GM08714 (cell line): ENCODE measurements at regions not wholly inside any gene's neighbourhood (a gene's known extent, or its start where the extent isn't known, plus 50 kb on each side); places are given as distances from the start of the nearest gene placed in this dataset.

Experiments used
- H3K4me3 ChIP-seq: fragments of 200-500 bp; sonication (Bioruptor generic); 2 replicates; pipeline ENCODE4 v1.5.1; 2014; ENCODE audit warnings: mild to moderate bottlenecking, low read length, inconsistent platforms
- ZNF274 ChIP-seq: IDR thresholded peaks from 2 replicates; pipeline ENCODE4 v1.6.1; 2012; ENCODE audit warnings: mild to moderate bottlenecking, low read depth, low read length

DNA sequence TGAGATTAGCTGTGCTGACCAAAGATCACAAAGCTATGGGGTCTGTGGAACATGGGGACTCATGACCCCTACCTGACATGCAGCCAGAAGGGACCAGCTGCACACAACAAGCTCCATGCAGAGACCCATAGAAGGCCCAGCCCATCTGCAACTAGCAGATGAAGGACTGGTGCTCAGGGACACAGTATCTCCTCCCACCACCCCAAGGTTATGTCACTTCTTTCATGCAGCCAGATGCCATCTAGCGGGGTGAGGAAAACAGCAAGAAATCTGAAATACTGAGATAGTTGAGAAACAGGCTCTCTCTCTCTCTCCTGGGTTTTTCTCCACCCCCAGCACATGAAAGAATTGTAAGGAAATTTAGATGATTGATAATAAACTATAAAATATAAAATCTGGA is 161.3 kb upstream of the DAPK1 start:
- no peak for TF ChIP-seq ZNF274
- H3K4me3 ChIP-seq, result no peak overlapping the region

DNA sequence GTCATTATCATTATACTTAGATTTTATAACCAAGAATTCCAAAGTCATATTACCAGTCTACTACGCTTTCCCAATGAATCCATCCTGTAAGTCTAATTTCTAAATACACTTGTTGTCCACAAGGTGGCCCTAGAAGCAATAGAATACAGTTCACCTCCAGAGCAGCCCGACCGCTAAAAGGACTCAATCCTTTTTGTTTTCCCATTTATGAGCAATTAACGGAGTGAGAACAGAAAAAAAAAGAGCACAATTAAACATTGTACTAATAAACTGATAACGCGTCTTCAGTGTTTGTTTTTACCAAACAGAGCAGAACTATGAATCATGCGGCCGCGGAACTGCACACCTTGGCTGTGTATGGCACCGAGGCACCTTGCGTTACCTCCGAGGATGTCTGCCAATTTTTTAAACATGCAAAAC is 160.7 kb upstream of the DAPK1 start:
- TF ChIP-seq ZNF274, result no peak
- H3K4me3 ChIP-seq, result peak overlapping the region; percentile 79

DNA sequence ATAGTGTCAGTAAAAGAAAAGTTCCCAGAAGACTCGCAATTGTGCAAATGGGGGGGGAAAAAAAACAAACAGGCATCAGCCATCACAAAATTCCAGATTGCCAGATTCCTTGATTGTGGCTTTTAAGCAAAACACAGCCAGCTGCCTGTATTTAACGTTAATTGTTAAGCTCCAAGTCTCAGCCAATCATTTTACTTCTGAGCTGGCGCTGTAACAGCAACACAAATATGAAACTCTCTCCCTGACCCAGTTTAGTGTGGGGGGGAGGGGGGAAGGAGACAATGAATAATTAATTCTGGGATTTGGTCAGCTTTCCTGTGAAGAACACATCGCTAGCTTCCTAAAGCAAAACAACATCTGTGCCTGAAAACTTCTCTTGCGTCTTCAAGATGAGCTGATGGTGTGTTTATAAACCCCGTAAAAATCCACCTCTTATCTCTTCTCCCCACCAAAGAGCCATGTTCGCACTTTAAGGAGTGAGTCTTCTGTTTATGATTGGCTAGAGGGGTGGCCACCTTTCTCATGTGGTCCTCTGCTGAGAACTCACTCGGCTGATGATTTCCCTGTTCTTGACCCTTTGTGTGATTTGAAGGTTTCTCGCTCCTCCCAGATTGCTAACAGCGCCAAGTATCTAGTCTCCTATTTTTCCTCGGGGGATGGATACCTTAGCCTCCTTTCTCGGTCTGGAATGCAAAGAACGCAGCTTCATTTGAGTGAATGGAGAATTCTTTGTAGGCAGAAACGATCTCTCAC is 160.2 kb upstream of the DAPK1 start:
- no peak for TF ChIP-seq ZNF274
- H3K4me3 ChIP-seq, result peak overlapping the region; percentile 79

DNA sequence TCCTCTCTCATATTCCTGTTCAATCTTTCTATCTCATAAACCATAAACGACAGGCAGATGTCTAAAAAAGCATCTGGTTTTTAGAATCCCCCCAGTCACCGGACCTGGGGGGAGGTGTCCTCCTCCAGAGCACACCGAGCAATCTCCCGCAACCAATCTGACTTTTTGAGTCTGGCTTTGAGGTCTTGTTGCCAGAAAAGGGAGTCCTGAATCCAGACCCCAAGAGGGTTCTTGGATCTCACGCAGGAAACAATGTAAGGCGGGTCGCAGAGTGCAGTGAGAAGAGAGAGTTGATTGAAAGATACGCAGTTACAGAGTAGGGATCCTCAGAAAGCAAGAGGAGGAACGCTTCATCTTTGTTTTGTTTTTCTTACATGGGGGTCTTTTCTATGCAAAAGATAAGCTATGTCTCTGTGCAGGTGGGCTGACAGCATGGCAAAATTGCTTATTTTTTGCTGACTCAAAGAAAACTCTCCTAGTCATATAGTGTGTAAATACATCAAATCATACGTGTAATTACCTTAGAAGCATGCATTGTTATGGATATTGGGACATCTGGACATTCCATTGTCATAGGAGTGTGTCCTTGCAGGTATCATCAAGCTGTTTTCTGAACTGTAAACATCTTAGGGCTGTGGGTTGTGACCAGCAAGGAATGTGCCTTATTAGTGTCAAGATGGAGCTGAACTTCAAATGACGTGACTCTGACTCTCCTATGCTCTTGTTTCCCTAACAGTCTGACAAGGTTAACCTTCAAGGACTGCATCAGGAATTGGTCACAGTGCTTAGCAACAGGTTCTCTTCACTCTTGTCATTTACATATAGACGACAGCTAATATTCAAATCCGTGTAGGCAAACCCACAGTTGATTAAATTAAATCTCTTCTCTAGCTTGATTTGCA is 159.3 kb upstream of the DAPK1 start:
- H3K4me3 ChIP-seq, result no peak overlapping the region

DNA sequence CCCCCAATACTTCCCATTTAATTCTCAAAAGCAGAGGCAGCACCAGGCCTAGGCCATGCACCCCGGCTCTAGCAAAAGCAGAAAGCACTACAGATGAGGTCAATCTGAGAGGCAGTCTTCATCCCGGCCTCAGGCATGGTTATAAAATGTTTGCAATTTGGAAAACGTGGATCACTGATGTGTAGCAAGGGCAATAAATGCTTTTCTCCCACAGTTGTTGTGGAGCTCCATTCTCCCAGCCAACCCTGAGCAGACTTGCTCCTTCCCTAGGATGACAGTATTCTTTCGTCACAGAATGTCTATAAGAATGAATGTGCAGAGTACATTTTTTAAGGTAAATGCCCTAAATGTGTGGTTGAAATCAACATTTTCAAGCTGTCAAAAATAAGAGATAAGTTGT is 157.3 kb upstream of the DAPK1 start:
- no peak overlapping the region for H3K4me3 ChIP-seq
- no peak for TF ChIP-seq ZNF274

More for the DNA sequence above, 159.3 kb upstream of the DAPK1 start:
- TF ChIP-seq ZNF274, result no peak

DNA sequence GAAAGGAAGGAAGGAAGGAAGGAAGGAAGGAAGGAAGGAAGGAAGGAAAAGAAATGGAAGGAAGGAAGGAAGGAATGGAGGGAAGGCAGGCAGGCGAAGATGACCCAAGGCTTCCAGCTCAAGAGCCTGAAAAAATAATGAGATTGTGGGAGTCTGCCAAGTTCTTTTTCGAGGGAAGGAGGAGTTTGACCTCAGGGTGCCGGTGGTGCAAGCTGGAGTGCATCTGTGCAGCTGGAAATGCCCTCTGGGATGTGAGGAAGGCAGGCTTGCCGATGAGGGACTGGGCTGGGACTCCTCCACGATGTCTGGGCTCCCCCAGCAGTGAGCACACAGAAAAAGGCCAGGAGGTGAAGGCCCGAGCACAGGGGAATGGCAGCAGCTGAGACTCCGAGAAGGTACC is 154.9 kb upstream of the DAPK1 start:
- no peak for TF ChIP-seq ZNF274
- H3K4me3 ChIP-seq, result no peak overlapping the region

GRCh38 chr9:87343816-87344430 is 153.7 kb upstream of the DAPK1 start:
- H3K4me3 ChIP-seq, result no peak overlapping the region
- TF ChIP-seq ZNF274, result no peak

DNA sequence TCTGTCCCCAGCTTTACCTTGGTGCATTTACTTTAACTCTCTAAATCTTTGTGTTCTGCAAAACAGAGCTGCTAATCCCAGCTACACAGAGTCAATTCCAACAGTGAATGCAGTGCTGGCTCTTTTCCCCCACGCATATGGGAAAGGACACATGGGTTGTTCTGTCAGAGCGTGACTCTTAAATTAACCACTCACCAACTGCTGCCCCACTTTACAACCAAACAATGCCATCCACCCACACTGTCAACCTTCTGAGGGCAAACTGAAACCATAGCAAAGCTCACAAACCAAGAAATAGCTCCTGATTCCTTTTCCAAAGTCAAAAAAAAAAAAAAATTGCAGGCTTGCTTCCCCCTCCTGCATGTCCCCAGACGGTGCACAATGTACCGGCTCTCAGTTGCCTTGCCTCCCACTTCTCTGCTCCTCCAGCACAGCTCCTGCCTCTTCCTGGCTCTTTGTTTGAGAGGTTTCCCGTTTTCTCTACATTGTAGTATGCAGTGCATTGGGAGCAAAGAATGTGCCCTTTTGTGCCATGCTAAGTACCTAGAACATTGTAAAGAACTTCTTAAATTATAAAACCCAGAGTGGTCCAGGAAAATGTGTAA is 151.5 kb upstream of the DAPK1 start:
- no peak for TF ChIP-seq ZNF274
- H3K4me3 ChIP-seq, result no peak overlapping the region

- TF ChIP-seq ZNF274, result no peak
- no peak overlapping the region for H3K4me3 ChIP-seq
Measured at GRCh38 chr9:87350915-87351314, 146.8 kb upstream of the DAPK1 start.

GRCh38 chr9:87353301-87353700 is 144.4 kb upstream of the DAPK1 start:
- no peak for TF ChIP-seq ZNF274
- no peak overlapping the region for H3K4me3 ChIP-seq

GRCh38 chr9:87354147-87354546 is 143.5 kb upstream of the DAPK1 start:
- no peak for TF ChIP-seq ZNF274
- H3K4me3 ChIP-seq, result no peak overlapping the region

DNA sequence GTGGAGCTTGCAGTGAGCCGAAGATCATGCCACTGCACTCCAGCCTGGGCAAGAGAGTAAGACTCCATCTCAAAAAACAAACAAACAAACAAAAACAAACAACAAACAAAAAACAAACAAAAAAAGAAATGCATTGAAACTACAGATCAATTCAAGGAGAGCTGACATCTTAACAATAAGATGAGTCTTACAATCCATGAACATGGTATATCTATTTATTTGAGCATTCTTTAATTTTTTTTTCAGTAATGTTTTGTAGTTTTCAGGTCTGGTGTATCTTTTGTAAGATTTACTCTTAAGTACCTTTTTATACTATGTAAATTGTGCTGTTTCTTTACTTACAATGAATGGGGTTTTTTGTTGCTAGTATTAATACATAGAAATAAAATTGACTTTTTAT is 140.1 kb upstream of the DAPK1 start:
- no peak overlapping the region for H3K4me3 ChIP-seq
- no peak for TF ChIP-seq ZNF274

DNA sequence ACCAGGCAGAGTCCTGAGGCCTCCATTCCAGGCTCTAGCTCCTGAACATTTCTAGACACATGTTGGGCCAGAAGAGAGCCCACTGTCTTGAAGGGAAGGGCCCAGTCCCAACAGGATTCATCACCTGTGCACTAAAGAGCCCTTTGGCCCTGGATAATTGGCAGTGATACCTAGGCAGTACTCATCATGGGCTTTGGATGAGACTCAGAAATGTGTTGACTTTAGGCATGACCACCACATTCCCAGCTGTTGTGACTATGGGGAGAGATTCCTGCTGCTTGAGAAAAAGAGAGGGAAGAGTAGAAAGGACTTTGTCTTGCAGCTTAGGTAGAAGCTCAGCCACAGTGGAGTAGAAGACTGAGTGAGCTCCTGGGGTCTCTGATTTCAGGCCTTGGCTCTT is 138.4 kb upstream of the DAPK1 start:
- no peak for TF ChIP-seq ZNF274

DNA sequence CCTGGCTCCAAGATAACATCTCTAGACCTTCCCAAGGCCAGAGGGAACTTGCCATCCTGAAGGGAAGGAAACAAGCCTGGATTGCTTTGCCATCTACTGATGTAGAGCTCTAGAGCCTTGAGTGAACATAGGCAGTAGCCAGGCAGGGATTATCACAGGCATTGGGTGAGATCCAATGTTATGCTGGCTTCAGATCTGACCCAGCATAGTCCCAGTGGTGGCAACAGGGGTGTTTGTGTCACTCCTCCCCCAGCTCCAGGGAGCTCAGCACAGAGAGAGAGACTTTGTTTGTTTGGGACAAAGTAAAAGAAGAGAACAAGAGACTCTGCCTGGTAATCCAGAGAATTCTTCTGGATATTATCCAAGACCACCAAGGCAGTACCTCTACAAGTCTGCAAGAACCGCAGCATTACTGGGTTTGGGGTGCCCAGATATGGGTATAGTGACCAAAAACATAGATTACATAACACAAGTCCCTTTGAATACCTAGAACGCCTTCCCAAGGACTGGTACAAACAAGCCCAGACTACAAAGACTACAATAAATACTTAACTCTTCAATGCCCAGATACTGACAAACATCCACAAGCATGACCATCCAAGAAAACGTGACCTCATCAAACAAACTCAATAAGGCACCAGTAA is 137.6 kb upstream of the DAPK1 start:
- no peak for TF ChIP-seq ZNF274
- no peak overlapping the region for H3K4me3 ChIP-seq

More for the DNA sequence above, 138.4 kb upstream of the DAPK1 start:
- H3K4me3 ChIP-seq, result no peak overlapping the region
